ENCODE measurements at regions not wholly inside any gene's neighbourhood (a gene's known extent, or its start where the extent isn't known, plus 50 kb on each side); places are given as distances from the start of the nearest gene placed in this dataset.

DNA sequence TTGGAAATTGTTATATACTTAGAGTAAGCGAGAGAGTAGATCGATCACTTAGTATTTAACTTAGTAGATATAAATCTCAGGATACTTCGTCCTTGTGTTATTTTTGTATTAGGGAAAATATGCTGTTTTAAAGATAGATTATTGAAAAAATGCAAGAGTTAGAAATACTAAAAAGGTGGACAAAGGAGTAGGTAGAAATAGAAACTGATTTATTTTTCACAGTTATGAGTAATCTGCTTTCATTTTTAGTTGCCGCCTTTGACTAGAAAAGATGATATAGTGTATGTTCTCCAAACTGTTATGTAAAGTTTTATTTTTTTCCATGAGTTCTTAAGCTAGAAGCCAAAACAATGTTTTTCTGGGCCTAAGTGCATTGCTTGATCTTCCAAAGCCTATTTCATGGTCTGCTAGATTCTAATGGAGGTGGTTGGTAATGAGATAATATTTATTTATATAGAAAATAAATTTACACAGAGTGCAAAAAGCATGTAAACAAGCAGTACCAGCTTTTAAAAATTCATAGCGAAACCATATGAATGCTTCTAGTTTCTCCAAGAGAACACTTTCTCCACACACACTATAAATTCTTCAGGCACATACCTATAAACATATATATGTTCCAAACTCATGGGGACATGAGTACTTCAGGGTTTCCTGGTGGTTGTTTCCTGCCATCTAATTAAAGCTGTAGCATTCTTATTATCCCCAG is 61.1 kb downstream of the DIPK2A start:
- no peaks in the 10 kb centered on the region for H3K9me3 ChIP-seq
- no peak for TF ChIP-seq POLR2AphosphoS5 (IDR thresholded peaks at IDR 0.05)
- TF ChIP-seq EP300 (IDR thresholded peaks at IDR 0.05): no peak
- TF ChIP-seq POLR2A (IDR thresholded peaks at IDR 0.05): no peak
- TF ChIP-seq, protein P1, sequence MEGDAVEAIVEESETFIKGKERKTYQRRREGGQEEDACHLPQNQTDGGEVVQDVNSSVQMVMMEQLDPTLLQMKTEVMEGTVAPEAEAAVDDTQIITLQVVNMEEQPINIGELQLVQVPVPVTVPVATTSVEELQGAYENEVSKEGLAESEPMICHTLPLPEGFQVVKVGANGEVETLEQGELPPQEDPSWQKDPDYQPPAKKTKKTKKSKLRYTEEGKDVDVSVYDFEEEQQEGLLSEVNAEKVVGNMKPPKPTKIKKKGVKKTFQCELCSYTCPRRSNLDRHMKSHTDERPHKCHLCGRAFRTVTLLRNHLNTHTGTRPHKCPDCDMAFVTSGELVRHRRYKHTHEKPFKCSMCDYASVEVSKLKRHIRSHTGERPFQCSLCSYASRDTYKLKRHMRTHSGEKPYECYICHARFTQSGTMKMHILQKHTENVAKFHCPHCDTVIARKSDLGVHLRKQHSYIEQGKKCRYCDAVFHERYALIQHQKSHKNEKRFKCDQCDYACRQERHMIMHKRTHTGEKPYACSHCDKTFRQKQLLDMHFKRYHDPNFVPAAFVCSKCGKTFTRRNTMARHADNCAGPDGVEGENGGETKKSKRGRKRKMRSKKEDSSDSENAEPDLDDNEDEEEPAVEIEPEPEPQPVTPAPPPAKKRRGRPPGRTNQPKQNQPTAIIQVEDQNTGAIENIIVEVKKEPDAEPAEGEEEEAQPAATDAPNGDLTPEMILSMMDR (IDR thresholded peaks at IDR 0.05): no peak
- no peak overlapping the region for H3K4me3 ChIP-seq
- H3K27ac ChIP-seq: peak overlapping the region in 1 of 4 donors; percentile 12
- DNase-seq: no peak
- H3K27me3 ChIP-seq: no peaks in the 10 kb centered on the region
- WGBS, 2 donors: 76 to 84% methylated on average over 5 of the region's 5 CpGs
- H3K4me1 ChIP-seq: peaks cover 0 to 21% (median 9%) of the 10 kb centered on the region in 4 donors
- H3K36me3 ChIP-seq: no peaks in the 10 kb centered on the region
- intact Hi-C loops (cut with DNase I): no loop called here

DNA sequence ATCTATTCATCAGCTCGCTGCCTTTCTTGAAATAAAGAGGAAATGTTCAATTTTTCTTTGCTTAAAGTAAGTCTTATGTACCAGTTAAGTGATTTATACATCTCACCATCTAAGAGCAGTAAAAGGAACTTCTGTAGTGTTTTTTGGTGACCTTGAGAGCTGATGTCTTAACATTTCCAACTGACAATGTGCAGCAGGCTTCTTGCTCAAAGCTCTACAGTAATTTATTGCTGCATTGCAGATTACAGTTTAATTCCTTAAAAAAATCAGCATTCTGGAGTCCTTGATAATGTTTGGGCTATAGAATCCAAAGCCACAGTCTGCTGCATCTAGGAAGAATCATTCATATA is 61.6 kb downstream of the DIPK2A start:
- no peaks in the 10 kb centered on the region for H3K9me3 ChIP-seq
- no peaks in the 10 kb centered on the region for H3K27me3 ChIP-seq
- TF ChIP-seq POLR2AphosphoS5 (IDR thresholded peaks at IDR 0.05) (no peak), EP300 (IDR thresholded peaks at IDR 0.05) (no peak), POLR2A (IDR thresholded peaks at IDR 0.05) (no peak)
- TF ChIP-seq, protein P1 (IDR thresholded peaks at IDR 0.05): no peak
- DNase-seq: no peak
- no peak overlapping the region for H3K4me3 ChIP-seq
- peaks cover 0 to 21% (median 9%) of the 10 kb centered on the region in 4 donors for H3K4me1 ChIP-seq
- WGBS, 2 donors: 59 to 63% methylated on average over 1 of the region's 1 CpG
- H3K36me3 ChIP-seq: no peaks in the 10 kb centered on the region
- H3K27ac ChIP-seq: peak overlapping the region in 1 of 4 donors; percentile 12
- intact Hi-C loops (cut with DNase I): no loop called here

DNA sequence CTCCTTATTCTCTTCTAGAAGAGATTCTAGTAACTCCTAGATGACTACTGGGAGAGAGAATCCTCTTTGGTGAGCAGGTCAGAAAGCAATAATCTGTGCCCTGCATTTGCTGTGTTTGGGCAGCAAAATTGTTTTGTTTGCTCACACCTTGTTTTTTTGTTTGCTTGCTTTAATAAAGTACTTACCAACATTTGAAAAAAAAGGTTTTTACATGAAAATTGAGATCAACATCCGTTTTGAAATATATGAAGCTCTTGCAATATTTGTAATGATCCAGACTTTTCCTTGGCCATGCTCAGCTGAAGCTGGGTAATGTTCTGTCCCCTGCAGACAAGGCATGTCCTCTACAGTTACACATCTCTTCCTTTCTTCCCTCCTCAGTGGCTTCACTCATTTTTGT is 62.2 kb downstream of the DIPK2A start:
- WGBS, 2 donors: 38 to 39% methylated on average over 1 of the region's 1 CpG
- TF ChIP-seq POLR2A (IDR thresholded peaks at IDR 0.05) (no peak), EP300 (IDR thresholded peaks at IDR 0.05) (no peak), POLR2AphosphoS5 (IDR thresholded peaks at IDR 0.05) (no peak)
- TF ChIP-seq, protein P1 (IDR thresholded peaks at IDR 0.05): no peak
- no peaks in the 10 kb centered on the region for H3K9me3 ChIP-seq

DNA sequence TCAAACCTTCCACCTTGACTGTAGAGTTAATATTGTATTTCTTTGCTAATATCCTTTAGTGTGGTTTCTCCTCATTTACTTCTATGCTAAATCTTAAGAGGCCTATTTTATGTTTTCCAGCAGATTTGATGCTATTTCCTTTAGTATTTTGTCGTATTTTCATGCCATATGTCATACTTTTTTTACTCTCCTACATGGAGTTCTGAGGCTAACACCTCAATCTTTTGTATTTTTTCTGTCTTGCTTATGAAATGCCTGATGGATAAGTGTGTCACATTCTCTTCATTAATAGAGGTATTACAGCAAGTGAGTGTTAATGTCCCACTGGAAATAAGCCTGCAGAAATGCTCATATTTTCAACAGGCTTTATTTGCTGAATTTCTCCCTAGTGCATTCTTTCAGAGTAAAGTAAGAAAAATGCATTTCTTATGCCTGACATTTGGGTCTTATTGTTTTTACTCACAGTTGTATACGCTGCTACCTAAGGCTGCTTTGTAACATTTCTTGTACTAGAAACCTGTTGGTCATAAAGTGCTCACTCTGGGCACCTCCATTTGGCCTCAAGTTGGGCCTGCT is 63.2 kb downstream of the DIPK2A start:
- no peaks in the 10 kb centered on the region for H3K36me3 ChIP-seq
- H3K4me1 ChIP-seq: peaks cover 0 to 21% (median 9%) of the 10 kb centered on the region in 4 donors
- no peak overlapping the region for H3K27ac ChIP-seq
- H3K27me3 ChIP-seq: no peaks in the 10 kb centered on the region
- H3K9me3 ChIP-seq: no peaks in the 10 kb centered on the region
- WGBS, 2 donors: 92 to 94% methylated on average over 2 of the region's 2 CpGs
- no peak for DNase-seq
- no peak overlapping the region for H3K4me3 ChIP-seq
- intact Hi-C loops (cut with DNase I): no loop called here
- TF ChIP-seq, protein P1 (IDR thresholded peaks at IDR 0.05): no peak
- no peak for TF ChIP-seq POLR2A (IDR thresholded peaks at IDR 0.05)

More for the DNA sequence above, 62.2 kb downstream of the DIPK2A start:
- intact Hi-C loops (cut with DNase I): no loop called here
- Histone ChIP-seq H3K27ac (no peak overlapping the region), H3K27me3 (no peaks in the 10 kb centered on the region), H3K4me1 (peaks cover 0 to 21% (median 9%) of the 10 kb centered on the region in 4 donors), H3K36me3 (no peaks in the 10 kb centered on the region), H3K4me3 (no peak overlapping the region)
- no peak for DNase-seq

All from sigmoid colon (tissue), 6 donors.